ENCODE measurements at regions not wholly inside any gene's neighbourhood (a gene's known extent, or its start where the extent isn't known, plus 50 kb on each side); places are given as distances from the start of the nearest gene placed in this dataset.

- Histone ChIP-seq H3K27ac (ENCODE audit: insufficient read depth, low read length, poor library complexity, severe bottlenecking) (no peak overlapping the region), H3K4me1 (ENCODE audit: control insufficient read depth, insufficient read depth, low read length, poor library complexity, severe bottlenecking) (no peaks in the 10 kb centered on the region), H3K27me3 (replicated peaks; ENCODE audit: control insufficient read depth, insufficient read depth, low read length, poor library complexity, severe bottlenecking) (no peaks in the 10 kb centered on the region), H3K36me3 (ENCODE audit: control insufficient read depth, insufficient read depth, low read length) (no peaks in the 10 kb centered on the region), H3K4me3 (ENCODE audit: insufficient read depth, low read depth, low read length, poor library complexity, severe bottlenecking) (no peak overlapping the region), H3K9me3 (ENCODE audit: control insufficient read depth, low read length) (no peaks in the 10 kb centered on the region)
- DNase-seq: no peak
These were observed 748.7 kb upstream of the SALL3 start for GRCh38 chr18:78230911-78231310.

DNA sequence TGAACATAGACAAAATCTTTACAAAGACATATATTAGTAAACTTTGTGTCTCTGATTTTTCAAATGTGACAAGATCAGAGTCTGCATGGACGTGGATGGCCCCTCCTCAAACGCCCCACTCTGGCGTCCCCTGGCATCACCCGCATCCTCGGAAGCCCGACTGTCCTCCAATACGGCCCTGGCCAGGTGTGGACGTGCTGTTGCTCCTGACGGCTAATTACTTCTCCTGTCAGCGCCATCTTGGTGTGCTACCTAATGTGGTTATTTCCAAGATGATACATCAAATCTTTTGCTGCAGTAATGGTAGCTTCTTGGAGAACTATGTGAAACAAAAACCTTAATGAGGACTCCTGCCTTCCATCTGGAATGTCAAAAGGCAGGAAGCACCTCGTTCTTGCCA, 747.4 kb upstream of the SALL3 start:
- Histone ChIP-seq H3K36me3 (ENCODE audit: control insufficient read depth, insufficient read depth, low read length) (no peaks in the 10 kb centered on the region), H3K27ac (ENCODE audit: insufficient read depth, low read length, poor library complexity, severe bottlenecking) (no peak overlapping the region), H3K9me3 (ENCODE audit: control insufficient read depth, low read length) (no peaks in the 10 kb centered on the region), H3K4me3 (ENCODE audit: insufficient read depth, low read depth, low read length, poor library complexity, severe bottlenecking) (no peak overlapping the region), H3K4me1 (ENCODE audit: control insufficient read depth, insufficient read depth, low read length, poor library complexity, severe bottlenecking) (no peaks in the 10 kb centered on the region), H3K27me3 (replicated peaks; ENCODE audit: control insufficient read depth, insufficient read depth, low read length, poor library complexity, severe bottlenecking) (no peaks in the 10 kb centered on the region)
- DNase-seq: no peak

DNA sequence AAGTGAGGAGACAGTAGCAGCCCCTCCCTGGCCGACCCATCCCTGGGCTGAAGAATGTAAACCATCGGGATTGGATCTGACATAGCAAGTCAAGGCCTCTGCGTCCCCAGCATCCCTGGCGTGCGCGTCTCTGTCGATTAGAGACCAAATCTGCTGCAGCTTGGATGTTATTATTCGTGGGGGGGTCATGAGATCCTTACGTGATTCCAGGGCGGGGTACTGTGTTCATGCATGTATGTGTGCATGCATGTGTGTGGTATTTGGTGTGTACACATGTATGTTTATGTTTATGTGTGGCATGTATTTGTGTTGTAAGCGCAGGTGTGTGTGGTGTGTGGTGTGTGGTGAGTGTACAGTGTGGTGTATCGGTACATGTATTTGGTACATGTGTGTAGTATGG, 741.8 kb upstream of the SALL3 start:
- no peaks in the 10 kb centered on the region for H3K4me1 ChIP-seq (ENCODE audit: control insufficient read depth, insufficient read depth, low read length, poor library complexity, severe bottlenecking)
- no peaks in the 10 kb centered on the region for H3K9me3 ChIP-seq (ENCODE audit: control insufficient read depth, low read length)
- DNase-seq: no peak
- H3K27ac ChIP-seq (ENCODE audit: insufficient read depth, low read length, poor library complexity, severe bottlenecking): no peak overlapping the region
- H3K4me3 ChIP-seq (ENCODE audit: insufficient read depth, low read depth, low read length, poor library complexity, severe bottlenecking): no peak overlapping the region
- H3K27me3 ChIP-seq (replicated peaks; ENCODE audit: control insufficient read depth, insufficient read depth, low read length, poor library complexity, severe bottlenecking): no peaks in the 10 kb centered on the region
- no peaks in the 10 kb centered on the region for H3K36me3 ChIP-seq (ENCODE audit: control insufficient read depth, insufficient read depth, low read length)

DNA sequence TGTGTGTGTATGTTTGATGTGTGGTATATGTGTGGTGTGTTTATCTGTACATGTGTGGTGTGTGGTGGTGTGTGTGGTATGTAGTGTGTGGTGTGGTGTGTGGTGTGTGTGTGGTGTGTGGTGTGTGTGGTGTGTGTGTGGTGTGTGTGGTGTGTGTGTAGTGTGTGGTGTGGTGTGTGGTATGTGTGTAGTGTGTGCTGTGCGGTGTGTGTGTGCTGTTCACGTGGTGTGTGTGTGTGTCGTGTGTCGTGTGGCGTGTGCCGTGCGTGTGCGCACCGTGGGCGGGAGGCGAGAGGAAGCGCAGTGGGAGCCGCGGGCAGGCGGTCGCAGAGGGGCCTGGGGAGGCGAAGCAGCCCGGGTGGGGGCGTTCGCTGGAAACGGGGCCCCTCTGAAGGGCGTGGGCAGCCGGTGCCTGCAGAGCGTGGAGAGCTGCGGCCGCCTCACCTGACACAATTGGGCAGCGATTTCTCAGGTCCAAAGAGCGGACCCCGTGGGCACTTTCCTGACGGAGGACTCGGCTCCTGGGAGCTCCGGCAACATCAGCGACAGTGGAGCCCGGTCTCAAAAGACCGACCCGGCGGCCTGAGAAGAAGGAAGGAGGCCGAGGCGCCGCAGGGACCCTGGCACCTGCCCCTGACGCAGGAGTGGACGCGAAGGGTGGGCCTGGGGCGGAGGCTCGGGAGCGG, 741.1 kb upstream of the SALL3 start:
- H3K27ac ChIP-seq (ENCODE audit: insufficient read depth, low read length, poor library complexity, severe bottlenecking): no peak overlapping the region
- no peaks in the 10 kb centered on the region for H3K4me1 ChIP-seq (ENCODE audit: control insufficient read depth, insufficient read depth, low read length, poor library complexity, severe bottlenecking)
- DNase-seq: no peak
- no peaks in the 10 kb centered on the region for H3K36me3 ChIP-seq (ENCODE audit: control insufficient read depth, insufficient read depth, low read length)
- no peaks in the 10 kb centered on the region for H3K9me3 ChIP-seq (ENCODE audit: control insufficient read depth, low read length)
- H3K27me3 ChIP-seq (replicated peaks; ENCODE audit: control insufficient read depth, insufficient read depth, low read length, poor library complexity, severe bottlenecking): no peaks in the 10 kb centered on the region
- no peak overlapping the region for H3K4me3 ChIP-seq (ENCODE audit: insufficient read depth, low read depth, low read length, poor library complexity, severe bottlenecking)

GRCh38 chr18:78239090-78239457, 740.5 kb upstream of the SALL3 start:
- DNase-seq: no peak
- Histone ChIP-seq H3K9me3 (ENCODE audit: control insufficient read depth, low read length) (no peaks in the 10 kb centered on the region), H3K4me1 (ENCODE audit: control insufficient read depth, insufficient read depth, low read length, poor library complexity, severe bottlenecking) (no peaks in the 10 kb centered on the region)

GRCh38 chr18:78240101-78240500, 739.5 kb upstream of the SALL3 start:
- Histone ChIP-seq H3K4me3 (ENCODE audit: insufficient read depth, low read depth, low read length, poor library complexity, severe bottlenecking) (no peak overlapping the region), H3K27ac (ENCODE audit: insufficient read depth, low read length, poor library complexity, severe bottlenecking) (no peak overlapping the region), H3K9me3 (ENCODE audit: control insufficient read depth, low read length) (no peaks in the 10 kb centered on the region), H3K27me3 (replicated peaks; ENCODE audit: control insufficient read depth, insufficient read depth, low read length, poor library complexity, severe bottlenecking) (no peaks in the 10 kb centered on the region), H3K4me1 (ENCODE audit: control insufficient read depth, insufficient read depth, low read length, poor library complexity, severe bottlenecking) (no peaks in the 10 kb centered on the region), H3K36me3 (ENCODE audit: control insufficient read depth, insufficient read depth, low read length) (no peaks in the 10 kb centered on the region)
- DNase-seq: no peak

More at GRCh38 chr18:78239090-78239457, 740.5 kb upstream of the SALL3 start:
- no peak overlapping the region for H3K4me3 ChIP-seq (ENCODE audit: insufficient read depth, low read depth, low read length, poor library complexity, severe bottlenecking)
- H3K27ac ChIP-seq (ENCODE audit: insufficient read depth, low read length, poor library complexity, severe bottlenecking): no peak overlapping the region
- H3K27me3 ChIP-seq (replicated peaks; ENCODE audit: control insufficient read depth, insufficient read depth, low read length, poor library complexity, severe bottlenecking): no peaks in the 10 kb centered on the region
- H3K36me3 ChIP-seq (ENCODE audit: control insufficient read depth, insufficient read depth, low read length): no peaks in the 10 kb centered on the region

GRCh38 chr18:78240627-78241252, 738.9 kb upstream of the SALL3 start:
- Histone ChIP-seq H3K4me3 (ENCODE audit: insufficient read depth, low read depth, low read length, poor library complexity, severe bottlenecking) (no peak overlapping the region), H3K27me3 (replicated peaks; ENCODE audit: control insufficient read depth, insufficient read depth, low read length, poor library complexity, severe bottlenecking) (no peaks in the 10 kb centered on the region), H3K36me3 (ENCODE audit: control insufficient read depth, insufficient read depth, low read length) (no peaks in the 10 kb centered on the region), H3K9me3 (ENCODE audit: control insufficient read depth, low read length) (no peaks in the 10 kb centered on the region), H3K4me1 (ENCODE audit: control insufficient read depth, insufficient read depth, low read length, poor library complexity, severe bottlenecking) (no peaks in the 10 kb centered on the region), H3K27ac (ENCODE audit: insufficient read depth, low read length, poor library complexity, severe bottlenecking) (no peak overlapping the region)
- no peak for DNase-seq

- Histone ChIP-seq H3K4me1 (ENCODE audit: control insufficient read depth, insufficient read depth, low read length, poor library complexity, severe bottlenecking) (no peaks in the 10 kb centered on the region), H3K4me3 (ENCODE audit: insufficient read depth, low read depth, low read length, poor library complexity, severe bottlenecking) (no peak overlapping the region), H3K27ac (ENCODE audit: insufficient read depth, low read length, poor library complexity, severe bottlenecking) (no peak overlapping the region), H3K27me3 (replicated peaks; ENCODE audit: control insufficient read depth, insufficient read depth, low read length, poor library complexity, severe bottlenecking) (no peaks in the 10 kb centered on the region), H3K9me3 (ENCODE audit: control insufficient read depth, low read length) (no peaks in the 10 kb centered on the region), H3K36me3 (ENCODE audit: control insufficient read depth, insufficient read depth, low read length) (no peaks in the 10 kb centered on the region)
- DNase-seq: no peak
These were observed 737.9 kb upstream of the SALL3 start for GRCh38 chr18:78241535-78242253.

GRCh38 chr18:78242254-78242643, 737.4 kb upstream of the SALL3 start:
- Histone ChIP-seq H3K27ac (ENCODE audit: insufficient read depth, low read length, poor library complexity, severe bottlenecking) (no peak overlapping the region), H3K27me3 (replicated peaks; ENCODE audit: control insufficient read depth, insufficient read depth, low read length, poor library complexity, severe bottlenecking) (no peaks in the 10 kb centered on the region), H3K36me3 (ENCODE audit: control insufficient read depth, insufficient read depth, low read length) (no peaks in the 10 kb centered on the region), H3K4me1 (ENCODE audit: control insufficient read depth, insufficient read depth, low read length, poor library complexity, severe bottlenecking) (no peaks in the 10 kb centered on the region), H3K4me3 (ENCODE audit: insufficient read depth, low read depth, low read length, poor library complexity, severe bottlenecking) (no peak overlapping the region), H3K9me3 (ENCODE audit: control insufficient read depth, low read length) (no peaks in the 10 kb centered on the region)
- no peak for DNase-seq

GRCh38 chr18:78242806-78243205, 736.8 kb upstream of the SALL3 start:
- no peaks in the 10 kb centered on the region for H3K27me3 ChIP-seq (replicated peaks; ENCODE audit: control insufficient read depth, insufficient read depth, low read length, poor library complexity, severe bottlenecking)
- H3K9me3 ChIP-seq (ENCODE audit: control insufficient read depth, low read length): no peaks in the 10 kb centered on the region
- H3K36me3 ChIP-seq (ENCODE audit: control insufficient read depth, insufficient read depth, low read length): no peaks in the 10 kb centered on the region
- no peak overlapping the region for H3K4me3 ChIP-seq (ENCODE audit: insufficient read depth, low read depth, low read length, poor library complexity, severe bottlenecking)
- H3K4me1 ChIP-seq (ENCODE audit: control insufficient read depth, insufficient read depth, low read length, poor library complexity, severe bottlenecking): no peaks in the 10 kb centered on the region
- H3K27ac ChIP-seq (ENCODE audit: insufficient read depth, low read length, poor library complexity, severe bottlenecking): no peak overlapping the region
- DNase-seq: no peak

Data from effector memory CD4-positive, alpha-beta T cell (primary cell).